Coronary artery (tissue), 2 donors: ENCODE measurements at regions not wholly inside any gene's neighbourhood (a gene's known extent, or its start where the extent isn't known, plus 50 kb on each side); places are given as distances from the start of the nearest gene placed in this dataset.

Source experiments
- DNase-seq: peaks from one replicate; pipeline ENCODE4 v3.0.0-alpha.2; 2017; ENCODE audit warnings: low spot score
- H3K27ac ChIP-seq, 2 donors: fragments of 200-600 bp; sonication (generic); one replicate each; pipeline ENCODE4 v1.5.1; 2016 to 2019
- H3K4me3 ChIP-seq: fragments of 200-600 bp; sonication (generic); 2 replicates; pipeline ENCODE4 v1.5.1; 2016; ENCODE audit warnings: mild to moderate bottlenecking, moderate library complexity
- TF ChIP-seq, protein P1 (sequence below): fragments of 200-600 bp; sonication (generic); IDR thresholded peaks from one replicate; pipeline ENCODE4 v1.5.1; 2019; ENCODE audit warnings: antibody characterized with exemption

DNA sequence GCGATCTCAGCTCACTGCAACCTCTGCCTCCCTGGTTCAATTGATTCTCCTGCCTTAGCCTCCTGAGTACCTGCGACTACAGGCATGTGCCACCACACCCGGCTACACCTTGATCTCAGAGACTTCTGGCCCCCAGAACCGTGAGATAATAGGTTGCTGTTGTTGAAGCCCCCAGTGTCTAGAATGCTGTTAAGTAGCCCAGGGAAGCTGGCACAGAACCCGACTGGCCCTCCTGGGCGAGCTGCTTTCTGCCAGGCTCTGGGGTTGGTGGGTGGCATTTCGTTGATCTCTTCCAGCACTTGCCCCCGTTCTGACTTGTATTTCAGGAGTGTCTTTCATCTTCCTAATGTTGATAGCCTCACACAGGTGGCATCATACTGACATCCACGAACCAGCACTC lies 807.1 kb downstream of the CDH9 start:
- TF ChIP-seq, protein P1, sequence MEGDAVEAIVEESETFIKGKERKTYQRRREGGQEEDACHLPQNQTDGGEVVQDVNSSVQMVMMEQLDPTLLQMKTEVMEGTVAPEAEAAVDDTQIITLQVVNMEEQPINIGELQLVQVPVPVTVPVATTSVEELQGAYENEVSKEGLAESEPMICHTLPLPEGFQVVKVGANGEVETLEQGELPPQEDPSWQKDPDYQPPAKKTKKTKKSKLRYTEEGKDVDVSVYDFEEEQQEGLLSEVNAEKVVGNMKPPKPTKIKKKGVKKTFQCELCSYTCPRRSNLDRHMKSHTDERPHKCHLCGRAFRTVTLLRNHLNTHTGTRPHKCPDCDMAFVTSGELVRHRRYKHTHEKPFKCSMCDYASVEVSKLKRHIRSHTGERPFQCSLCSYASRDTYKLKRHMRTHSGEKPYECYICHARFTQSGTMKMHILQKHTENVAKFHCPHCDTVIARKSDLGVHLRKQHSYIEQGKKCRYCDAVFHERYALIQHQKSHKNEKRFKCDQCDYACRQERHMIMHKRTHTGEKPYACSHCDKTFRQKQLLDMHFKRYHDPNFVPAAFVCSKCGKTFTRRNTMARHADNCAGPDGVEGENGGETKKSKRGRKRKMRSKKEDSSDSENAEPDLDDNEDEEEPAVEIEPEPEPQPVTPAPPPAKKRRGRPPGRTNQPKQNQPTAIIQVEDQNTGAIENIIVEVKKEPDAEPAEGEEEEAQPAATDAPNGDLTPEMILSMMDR, result no peak
- H3K4me3 ChIP-seq, result no peak overlapping the region
- no peak overlapping the region for H3K27ac ChIP-seq
- DNase-seq, result no peak

DNA sequence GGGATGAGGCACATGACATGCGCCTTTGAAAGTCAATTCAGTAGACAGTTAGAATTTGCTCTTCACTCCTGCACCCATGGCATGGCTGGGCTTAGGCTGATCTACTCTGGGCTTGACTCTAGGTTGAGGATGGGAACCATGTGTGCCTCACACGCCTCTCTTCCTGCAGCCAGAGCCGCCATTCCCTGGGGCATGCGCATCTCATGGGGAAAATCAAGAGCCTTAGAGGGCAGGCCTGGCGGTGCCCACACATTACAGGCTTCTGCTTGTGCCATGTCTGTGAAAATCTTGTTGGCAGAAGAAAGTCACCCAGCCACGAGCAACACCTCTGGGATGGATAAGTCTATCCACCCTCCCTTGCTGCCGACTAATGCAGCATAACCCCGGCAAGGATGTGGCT lies 808.5 kb downstream of the CDH9 start:
- Histone ChIP-seq H3K27ac (no peak overlapping the region), H3K4me3 (no peak overlapping the region)
- no peak for DNase-seq
- TF ChIP-seq, protein P1, result no peak

DNA sequence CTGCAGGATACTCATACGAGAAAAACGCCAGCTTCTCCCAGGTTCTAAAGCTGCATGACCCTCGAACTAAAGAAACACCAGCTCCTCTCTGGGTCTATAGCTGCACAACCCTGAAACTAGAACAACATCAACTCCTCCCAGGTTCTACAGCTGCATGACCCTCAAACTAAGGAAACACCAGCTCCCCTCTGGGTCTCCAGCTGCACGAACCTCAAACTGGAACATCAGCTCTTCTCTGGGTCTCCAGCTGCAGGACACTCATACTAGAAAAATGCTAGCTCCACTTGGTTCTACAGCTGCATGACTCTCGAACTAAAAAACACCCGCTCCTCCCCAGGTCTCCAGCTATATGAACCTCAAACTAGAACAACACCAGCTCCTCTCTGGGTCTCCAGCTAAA lies 811.1 kb downstream of the CDH9 start:
- H3K4me3 ChIP-seq, result no peak overlapping the region
- TF ChIP-seq, protein P1, result no peak
- no peak for DNase-seq
- no peak overlapping the region for H3K27ac ChIP-seq

DNA sequence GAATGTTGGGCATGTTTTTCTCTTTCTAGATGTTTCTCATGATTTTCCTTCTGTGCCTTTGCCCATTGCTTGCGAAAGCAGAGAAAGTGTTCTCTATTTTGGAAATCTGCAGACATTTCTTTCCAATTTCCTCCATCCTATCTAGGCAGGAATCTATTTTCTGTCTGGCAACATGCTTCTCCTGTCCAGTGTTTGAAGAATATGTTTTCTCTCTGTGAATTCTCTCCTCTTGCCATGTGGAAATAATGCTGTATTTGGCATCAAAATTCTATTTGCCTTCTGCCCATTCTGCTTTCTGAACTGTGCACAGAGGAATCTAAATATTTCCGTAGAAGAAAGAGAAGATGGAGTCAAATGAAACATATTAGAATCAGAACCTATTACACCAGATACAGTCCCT lies 833.3 kb downstream of the CDH9 start:
- TF ChIP-seq, protein P1, result no peak
- H3K27ac ChIP-seq, result no peak overlapping the region
- DNase-seq, result no peak
- H3K4me3 ChIP-seq, result no peak overlapping the region

DNA sequence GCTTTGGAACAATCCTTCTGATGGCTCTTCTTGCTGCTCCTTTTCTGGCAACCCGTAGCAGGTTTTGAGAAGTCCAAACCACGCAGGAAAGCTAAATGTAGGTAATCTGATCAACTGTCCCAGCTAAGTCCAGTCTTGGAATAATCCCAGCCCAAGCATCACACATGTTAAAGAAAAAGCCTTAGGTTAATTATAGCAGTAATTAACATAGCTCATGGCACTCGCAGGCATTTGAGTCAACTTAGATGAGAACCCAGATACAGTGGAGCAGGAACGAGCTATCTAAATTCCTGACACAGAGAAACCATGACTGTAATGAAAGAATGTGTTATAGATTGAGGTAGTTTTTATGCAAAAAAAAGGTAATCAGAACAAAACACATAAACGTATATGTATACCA lies 844.8 kb downstream of the CDH9 start:
- no peak overlapping the region for H3K27ac ChIP-seq
- TF ChIP-seq, protein P1, result no peak
- H3K4me3 ChIP-seq, result no peak overlapping the region
- DNase-seq, result no peak

DNA sequence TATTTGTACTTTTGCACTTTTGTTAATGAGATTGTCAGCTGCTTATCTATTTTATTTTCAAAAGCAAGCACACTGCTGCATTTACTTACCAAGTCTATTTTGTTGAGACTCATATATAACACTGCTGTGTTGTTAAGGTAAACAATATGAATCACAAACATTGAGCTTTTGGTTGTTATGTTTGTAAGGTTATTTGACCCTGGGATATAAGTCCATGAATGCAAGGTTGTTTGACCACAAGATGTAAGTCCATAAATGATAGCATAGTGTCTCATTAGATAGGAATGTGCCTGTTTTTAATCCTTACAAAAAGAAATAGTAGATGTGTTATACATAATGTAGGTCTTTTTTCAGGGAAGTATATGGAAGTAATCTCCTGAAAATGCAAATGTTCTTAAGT lies 845.9 kb downstream of the CDH9 start:
- Histone ChIP-seq H3K27ac (no peak overlapping the region), H3K4me3 (no peak overlapping the region)
- TF ChIP-seq, protein P1, result no peak
- no peak for DNase-seq

DNA sequence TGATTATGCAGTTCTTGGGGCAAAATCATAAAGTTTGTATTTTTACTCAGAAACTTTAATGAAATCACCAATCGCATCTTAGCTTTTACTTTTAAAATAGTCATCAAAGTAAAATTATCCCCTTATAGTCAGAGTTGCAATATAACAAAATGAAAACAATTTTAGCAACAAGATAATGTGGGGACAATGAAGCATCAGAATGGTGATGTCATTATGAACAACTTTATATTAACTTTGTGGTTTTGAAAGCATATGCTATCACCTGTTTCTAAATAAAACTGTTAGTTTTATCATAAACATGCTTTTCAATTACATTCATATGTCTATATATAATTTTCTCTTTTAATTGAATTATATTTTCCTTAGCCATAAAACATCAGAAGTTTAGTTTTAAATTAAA lies 856.8 kb downstream of the CDH9 start:
- no peak overlapping the region for H3K27ac ChIP-seq
- DNase-seq, result no peak
- no peak overlapping the region for H3K4me3 ChIP-seq
- TF ChIP-seq, protein P1, result no peak
